Loucy (cell line): ENCODE measurements at regions not wholly inside any gene's neighbourhood (a gene's known extent, or its start where the extent isn't known, plus 50 kb on each side); places are given as distances from the start of the nearest gene placed in this dataset.

Source experiments
- CTCF ChIP-seq: fragments of 200-600 bp; sonication (generic); conservative IDR thresholded peaks from 2 replicates; pipeline ENCODE4 v1.5.1; 2014; ENCODE audit warnings: mild to moderate bottlenecking, antibody characterized with exemption, low read length
- EZH2phosphoT487 ChIP-seq: fragments of 200-600 bp; IDR thresholded peaks from 2 replicates; pipeline ENCODE4 v1.6.1; 2018; ENCODE audit warnings: antibody characterized with exemption, mild to moderate bottlenecking, moderate library complexity, borderline replicate concordance

GRCh38 chr10:105540381-105540780, 899.3 kb downstream of the SORCS3 start:
- no peak for TF ChIP-seq CTCF
- no peak for TF ChIP-seq EZH2phosphoT487
